NCI-H187 (cell line): ENCODE measurements at regions not wholly inside any gene's neighbourhood (a gene's known extent, or its start where the extent isn't known, plus 50 kb on each side); places are given as distances from the start of the nearest gene placed in this dataset.

Source experiments
- DNase-seq, 2 experiments: peaks; one replicate each; lab custom pipeline; 2025; lab: John Stamatoyannopoulos, UW

DNA sequence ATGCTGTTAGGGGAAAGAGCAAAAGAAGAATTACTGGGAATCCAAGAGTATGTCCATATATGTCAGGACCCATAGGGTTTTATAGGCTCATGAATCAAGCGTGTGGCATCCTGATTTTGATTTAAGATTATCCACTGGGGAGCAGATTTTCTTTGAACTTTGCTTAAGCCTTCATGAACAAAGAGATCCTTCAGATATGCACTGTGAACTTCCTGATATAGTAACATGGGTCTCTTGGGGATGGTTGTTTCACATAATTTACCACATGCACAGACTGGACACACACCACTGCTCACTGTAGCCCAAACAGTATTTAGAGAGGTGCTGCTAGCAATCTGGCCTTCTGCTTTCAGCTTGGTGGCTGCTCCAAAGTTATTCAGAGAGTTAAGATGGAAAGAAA, 200.9 kb upstream of the ZPLD1 start:
- DNase-seq: no peak

DNA sequence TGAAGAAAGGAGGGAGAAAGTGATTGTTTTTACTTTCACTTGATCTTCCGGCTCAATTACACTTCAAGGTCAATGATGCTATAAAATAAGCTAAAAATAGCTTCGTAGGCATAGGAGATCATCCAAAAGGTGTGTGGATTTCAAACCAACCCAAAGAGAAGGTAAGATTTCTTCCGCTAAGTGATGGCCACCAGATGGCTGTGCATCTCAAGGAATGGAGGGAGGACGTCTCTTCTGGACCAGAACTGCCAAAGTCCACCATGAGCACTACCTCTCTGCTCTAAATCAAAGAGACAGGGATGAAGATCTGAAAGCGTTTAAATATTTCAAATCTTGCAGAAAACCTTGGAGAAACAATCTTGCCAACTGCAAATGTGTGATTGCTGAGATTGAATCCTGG, 199.1 kb upstream of the ZPLD1 start:
- DNase-seq: no peak

DNA sequence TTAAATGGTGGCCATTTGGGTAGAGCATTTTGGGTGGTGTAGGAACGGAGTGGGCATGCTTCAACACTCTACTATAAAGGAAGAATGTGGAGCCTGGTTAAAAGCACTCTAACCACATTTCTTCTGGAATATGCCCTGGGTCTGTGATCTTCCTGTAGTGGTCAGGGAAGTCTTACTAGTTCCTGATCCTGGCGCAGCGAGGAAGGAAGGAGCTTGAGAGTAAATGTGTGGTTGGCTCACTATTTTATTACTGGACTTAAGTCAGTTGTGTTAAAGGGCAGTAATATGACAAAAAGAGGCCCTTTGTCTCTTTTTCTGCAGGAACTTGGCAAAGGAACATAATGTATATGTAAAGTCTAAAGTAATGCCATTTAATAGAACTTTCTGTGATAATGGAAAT, 197.6 kb upstream of the ZPLD1 start:
- no peak for DNase-seq

DNA sequence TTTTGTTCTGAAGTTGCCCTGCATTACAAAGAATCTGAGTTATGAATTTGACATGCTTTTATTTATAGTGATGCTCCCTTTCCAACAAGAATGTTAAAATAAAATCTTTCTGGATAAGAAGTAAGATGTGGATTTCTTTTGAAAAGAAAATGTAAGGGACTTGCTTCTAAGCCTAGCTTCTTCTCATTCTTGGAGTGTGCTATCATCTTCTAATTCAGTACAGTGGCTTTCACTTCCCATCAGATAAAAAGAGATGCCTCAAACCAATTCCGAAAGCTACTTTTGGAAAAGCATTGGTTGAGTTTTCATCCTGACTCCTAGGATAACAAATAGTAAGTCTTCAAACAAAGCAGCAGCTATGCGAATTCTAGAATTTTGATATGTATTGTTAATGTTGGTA, 197.0 kb upstream of the ZPLD1 start:
- no peak for DNase-seq

DNA sequence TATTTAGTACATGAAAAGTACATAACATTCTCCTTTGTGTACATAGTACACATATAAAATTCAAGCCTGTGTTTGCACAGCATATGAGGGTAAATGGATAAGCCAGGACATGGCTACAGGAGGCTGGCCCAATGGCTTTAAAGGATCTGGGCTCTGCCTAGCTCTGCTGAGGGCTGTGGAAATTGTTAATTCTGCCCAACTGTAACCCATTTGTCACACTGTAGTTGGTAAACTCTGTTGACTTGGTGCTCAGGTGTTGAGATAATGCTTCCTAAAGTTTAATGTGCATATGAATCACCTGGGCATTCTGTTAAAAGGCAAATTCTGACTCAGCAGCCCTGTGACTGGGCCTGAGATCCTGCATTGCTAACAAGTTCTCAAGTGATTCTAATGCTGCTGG, 196.5 kb upstream of the ZPLD1 start:
- no peak for DNase-seq

DNA sequence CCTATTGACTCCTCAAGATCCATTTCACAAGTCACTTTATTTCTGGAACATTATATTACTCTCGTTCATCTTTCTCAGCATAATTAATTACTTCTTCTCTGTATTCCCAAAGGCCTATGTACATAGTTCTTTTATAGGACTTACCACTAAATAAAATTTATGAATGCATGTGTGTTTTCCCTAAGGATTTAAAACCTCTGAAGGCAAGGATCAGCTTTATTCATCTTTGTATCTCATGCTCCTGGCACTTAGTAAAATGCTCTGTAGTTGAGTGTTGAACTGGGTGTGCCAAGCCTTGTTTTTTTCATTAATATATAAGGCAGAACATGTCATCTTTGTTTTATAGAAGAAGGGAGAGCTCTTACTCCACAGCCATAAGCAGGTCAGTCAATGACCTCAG, 194.1 kb upstream of the ZPLD1 start:
- DNase-seq: no peak

DNA sequence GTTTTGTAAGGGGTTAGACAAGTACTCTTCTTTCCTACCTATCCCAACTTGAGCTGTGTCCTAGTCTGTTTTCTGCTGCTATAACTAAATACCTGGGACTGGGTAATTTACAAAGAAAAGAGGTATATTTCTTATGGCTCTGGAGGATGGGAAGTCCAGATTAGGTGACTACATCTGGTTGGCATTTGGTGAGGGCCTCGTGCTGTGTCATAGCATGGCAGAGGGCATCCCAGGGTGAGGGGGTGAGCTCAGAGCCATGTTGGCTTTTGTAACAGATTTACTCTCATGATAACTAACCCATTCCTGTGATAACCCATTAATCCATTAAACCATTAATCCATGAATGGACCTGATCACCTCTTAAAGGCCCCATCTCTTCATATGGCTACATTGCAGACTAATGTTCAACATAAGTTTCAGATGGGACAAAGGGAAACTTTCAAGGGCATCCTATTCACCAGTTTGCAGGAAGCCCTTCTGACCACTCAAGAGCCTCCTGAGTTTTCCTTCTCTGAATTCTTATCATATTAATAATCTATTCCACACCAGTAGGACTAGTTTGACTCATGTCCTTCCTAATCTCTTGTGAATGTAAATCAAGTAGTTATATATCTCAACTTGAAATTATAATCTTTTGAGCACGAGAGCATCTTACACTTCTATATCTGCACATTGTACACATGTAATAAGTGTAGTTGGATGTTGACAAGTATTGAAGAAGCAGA, 185.7 kb upstream of the ZPLD1 start:
- DNase-seq: no peak

DNA sequence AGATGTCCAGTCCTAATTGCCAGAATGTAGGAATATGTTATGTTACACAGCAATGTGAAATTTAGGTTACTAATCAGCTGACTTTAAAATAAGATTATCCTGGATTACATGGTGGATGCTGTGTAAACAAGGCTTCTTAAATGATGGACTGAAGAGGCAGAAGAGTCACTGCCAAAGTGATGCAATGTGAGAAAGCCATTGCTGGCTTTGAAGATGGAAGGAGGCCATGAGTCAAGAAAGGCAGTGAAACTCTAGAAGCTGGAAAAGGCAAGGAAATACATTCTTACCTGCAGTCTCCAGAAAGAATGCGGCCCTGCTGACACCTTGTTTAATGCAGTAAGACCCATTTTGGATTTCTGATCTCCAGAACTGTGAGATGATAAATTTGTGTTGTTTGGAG, 179.1 kb upstream of the ZPLD1 start:
- no peak for DNase-seq

DNA sequence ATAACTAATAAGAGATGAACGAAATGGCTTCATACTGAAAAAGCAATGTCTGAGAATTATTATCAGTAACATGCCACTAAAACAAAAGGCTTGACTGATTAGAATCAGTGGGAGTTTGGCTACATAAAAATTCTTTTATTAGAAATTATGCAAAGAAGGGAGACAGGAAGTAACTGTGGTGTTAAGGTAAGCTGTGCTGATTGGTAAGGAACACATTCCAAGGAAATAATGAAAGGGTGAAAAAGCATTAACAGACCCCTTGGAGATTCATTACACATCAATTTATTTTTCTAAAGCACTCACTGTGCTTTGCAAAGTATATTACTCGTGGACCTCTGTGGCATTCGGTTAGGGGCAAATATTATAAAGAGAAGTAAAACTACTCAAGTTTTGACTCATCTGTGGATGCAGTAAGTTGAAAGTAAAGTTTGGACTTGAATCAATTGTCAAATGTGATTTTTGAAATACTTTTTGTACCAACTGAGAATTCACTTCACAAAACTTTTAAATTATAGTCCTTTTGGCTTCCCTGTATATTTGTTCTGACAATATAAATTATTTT, 176.1 kb upstream of the ZPLD1 start:
- DNase-seq: no peak

DNA sequence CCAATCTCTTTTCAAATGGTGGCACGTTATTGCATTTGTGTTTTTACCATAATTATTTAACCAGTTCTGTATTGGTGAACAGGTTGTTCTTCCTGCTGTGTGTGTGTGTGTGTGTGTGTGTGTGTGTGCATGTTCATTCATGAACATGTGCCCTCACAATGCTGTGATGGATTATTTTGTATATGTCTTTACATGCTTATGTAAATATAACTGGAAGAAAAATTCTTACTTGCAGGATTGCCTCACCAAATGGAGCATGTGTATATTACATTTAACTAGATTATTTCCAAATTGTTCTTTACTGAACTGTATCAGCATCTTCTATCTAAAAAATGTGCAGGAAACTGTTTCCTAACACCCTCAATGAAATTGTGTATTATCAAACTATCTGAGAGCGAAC, 175.2 kb upstream of the ZPLD1 start:
- DNase-seq: no peak

DNA sequence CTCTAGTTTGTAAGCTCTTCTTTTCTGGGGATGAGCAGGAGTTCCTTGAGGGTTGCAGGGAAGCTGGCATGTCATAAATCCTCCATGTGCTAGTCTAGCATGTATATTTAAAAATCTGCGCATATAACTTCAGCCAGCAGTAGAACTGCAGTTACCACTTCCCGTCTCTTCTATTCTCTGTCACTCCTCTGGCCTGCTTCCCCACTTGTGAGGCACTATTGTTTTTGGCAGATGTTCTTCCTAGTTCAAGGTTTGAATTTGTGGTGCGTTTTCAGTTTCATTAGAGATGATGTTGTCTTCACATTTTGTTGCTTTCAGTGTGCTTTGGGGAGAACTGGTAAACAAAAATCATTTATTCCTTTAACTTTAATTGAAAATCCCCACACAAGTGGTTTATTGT, 169.1 kb upstream of the ZPLD1 start:
- no peak for DNase-seq

DNA sequence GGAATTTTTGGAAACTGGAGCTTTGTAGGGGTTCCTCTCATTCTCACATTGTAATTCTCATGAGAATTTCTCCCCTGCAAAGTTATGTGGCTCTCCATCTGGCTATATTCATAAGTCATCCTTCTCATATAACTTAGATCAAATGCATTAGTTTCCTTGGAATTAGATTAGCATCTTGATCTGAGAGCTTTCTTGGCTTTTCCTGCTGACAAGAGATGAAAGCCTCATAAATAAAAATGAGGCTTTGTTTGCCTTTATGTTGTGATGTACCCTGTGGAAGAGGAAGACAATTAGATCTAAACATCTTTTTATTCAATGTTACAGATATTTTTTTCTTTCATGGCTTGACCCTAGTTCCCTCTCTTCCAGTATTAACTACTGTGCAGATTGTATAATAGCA, 165.4 kb upstream of the ZPLD1 start:
- DNase-seq: no peak

DNA sequence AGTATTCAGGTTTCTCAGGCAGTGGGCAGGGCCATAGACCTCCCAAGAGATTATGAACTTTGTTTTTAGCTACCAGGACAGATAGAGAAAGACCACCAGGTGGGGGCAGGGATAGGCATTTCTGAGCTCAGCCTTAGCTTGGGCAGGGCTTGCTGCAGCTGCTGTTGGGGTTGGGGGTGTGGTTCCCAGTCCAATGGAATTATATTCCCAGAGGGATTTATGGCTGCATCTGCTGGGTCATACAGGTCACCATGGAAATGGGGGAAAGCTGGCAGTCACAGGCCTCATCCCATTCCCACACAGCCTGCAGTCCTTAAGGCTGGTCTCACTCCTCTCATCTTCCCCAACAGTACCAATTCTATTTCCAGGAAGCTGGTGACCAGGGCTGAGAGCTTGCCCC, 144.6 kb upstream of the ZPLD1 start:
- no peak for DNase-seq

DNA sequence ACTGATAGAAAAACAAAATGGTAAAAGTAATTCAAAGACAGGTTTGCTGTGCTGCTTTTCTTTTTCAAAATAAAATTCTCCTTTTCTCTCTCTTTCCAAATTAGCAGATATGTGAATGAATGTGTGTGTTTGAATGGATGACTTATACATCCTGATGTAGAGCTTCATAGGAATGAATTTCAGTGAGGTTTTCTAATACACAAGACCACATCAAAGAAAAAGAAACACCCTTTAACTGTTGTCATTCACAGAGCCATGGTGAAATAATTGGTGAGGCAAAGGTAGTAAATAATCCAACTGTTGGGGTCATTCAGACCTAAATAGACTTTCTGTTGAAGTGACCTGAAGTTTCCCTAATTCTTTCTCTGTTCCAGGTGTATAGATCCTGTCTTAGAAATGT, 139.1 kb upstream of the ZPLD1 start:
- no peak for DNase-seq

DNA sequence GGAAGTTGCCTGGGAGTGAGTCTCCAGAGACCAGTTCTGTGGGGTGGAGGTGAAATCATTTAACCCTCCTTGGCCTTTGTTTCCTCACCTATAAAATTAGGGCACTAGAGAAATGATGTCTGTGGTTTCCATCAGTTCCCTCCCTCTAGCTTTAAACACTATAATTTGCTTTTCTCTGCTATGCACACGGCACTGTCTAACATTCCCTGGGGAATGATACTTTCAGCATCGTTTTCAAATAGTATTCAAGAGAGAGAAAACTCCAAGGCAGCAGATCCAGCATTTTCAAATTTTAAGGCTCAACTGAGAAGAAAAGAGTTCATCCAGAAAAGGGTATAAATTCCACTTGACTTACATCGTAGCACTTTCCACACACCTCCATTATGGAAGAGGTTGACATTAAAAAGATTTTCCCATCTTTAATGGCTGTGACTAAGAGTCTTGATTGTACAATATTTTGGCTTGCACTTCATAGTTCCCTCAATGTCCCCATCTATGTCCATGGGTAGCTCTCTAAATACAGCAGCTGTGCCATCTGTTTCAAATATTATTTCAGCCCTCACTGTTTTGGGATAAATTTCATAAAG, 137.7 kb upstream of the ZPLD1 start:
- no peak for DNase-seq

DNA sequence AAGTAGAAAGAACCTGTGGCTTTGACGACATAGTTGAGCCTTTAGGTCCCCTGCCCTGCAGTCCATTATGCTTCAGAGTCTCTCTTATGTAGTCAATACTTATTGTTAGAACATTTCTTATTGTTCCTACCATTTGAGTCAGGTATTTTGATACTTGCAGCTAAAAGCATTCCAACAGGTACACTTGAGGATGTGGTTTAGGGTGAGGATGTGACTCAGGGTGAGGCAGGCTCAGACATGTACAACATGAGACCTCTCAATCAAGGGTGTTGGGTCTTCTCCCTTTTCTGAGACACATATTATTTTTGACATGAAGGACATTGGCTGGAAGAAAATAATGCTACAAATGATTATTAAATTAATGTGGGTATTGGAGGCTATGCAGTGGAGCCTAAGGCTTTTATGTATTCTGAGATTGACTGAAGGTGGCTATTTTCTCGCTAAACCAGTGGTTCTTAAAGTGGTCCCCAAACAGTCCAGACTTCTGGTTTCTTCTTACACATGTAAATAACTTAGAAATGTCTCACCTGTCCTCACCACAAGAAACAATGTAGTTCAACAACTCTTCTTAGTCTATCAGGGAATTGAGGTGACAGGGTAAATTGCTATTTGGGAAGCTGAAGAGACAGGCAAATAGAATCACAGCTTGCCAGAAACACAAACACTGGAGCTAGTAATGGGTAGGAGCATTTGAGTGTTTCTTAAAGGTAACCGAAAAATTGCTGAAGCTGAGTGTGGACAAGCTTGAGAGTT, 135.5 kb upstream of the ZPLD1 start:
- no peak for DNase-seq

DNA sequence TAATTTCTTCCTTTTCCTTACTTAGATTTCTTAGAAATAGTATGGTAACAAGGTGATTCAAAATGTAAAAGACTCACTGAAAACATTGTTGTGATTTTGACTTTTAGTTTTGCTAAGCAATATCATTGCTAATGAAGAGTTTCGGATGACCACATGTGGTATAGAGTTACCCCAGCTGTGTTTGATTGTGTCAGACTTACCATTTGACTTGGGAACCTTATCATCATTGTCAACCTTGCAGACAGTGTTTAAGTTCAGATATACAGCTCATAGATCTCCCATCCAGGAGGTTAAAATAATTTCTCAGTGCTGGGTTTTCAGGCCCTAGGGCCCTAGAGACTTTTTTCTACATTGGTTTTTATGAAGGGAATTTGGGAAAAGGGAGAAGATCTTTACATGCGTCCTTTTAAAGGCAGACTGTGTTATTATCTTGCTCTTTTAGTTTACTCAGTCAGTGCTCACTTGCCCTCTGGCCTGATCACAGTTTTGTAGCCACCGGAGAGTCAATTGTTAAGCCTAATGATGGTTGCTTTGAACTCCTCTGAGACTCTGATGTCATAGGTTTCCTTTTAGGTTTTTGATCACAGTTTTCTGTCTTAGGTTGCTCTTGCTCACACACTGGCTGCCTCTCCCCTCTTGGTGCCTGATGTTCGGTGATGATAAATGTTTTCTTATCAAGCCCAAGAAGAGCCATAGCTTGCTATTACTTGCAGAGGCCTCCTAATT, 133.5 kb upstream of the ZPLD1 start:
- no peak for DNase-seq

DNA sequence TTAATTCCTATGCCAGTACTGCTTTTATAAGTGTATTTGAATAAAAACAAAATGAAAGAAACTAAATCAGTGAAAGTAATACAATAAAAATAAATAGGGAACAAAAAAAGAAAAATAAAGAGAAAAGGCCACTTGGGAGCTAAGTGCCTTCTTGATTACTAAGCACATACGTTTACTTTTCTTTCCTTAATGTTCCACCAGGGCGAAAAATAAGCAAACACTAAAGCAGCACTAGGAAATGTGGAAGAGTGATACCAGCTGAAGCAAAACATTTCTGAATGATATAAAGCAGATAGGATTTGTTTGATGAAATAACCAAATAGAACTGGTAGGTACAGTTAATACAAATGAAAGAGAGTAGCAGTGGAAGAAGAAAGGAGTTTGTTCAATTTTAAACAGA, 132.8 kb upstream of the ZPLD1 start:
- DNase-seq: no peak

DNA sequence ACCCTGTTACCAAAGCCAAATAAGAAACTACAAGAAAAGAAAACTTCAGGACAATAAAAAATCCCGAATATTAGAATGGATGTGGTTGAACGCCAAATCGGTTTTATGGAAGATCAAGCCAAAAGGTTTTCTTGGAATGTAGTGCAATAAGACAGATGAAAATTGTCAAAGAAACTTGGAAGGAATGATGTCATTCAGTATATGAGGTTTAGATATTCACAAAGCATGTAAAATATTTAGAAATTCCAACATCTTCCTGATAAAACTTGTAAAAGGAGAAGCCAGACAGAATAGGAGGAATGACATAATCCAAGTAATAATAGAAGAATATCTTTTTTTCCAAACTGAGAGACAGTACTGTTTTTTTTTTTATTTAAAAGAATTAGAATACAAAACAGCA, 130.3 kb upstream of the ZPLD1 start:
- no peak for DNase-seq

DNA sequence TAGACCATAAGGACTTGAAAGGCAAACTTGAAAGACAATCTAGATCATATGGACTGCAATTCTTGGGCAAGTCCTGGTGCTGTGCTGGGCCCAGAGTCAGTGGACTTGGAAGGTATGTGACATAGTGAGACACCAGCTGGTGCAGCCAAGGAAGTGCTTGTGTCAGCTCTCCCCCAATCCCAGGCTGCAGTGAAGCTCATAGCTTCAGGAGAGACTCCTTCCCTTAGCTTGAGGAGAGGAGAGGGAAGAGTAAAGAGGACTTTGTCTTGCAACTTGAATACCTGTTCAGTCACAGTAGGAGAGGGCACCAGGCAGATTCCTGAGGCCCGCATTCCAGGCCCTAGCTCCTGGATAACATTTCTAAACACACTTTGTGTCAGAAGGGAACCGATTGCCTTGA, 127.4 kb upstream of the ZPLD1 start:
- no peak for DNase-seq

DNA sequence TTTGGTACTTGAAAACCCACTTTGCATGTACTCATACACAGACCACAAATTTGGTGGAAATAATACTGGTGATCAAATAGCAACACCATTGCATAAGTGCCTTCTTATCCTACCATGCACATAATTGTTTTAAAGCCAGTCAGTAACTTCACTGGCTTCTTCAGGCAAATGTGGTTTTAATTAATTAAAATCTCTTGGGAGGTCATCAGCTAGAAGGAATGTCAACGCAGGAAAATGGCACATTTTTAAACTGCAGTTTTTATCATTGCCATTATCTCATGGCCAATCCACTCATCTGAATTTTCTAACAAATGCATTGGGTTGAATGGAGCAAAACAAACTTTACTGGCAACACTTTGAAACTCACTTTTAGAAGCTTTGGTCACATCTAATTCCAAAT, 105.7 kb upstream of the ZPLD1 start:
- DNase-seq: no peak

DNA sequence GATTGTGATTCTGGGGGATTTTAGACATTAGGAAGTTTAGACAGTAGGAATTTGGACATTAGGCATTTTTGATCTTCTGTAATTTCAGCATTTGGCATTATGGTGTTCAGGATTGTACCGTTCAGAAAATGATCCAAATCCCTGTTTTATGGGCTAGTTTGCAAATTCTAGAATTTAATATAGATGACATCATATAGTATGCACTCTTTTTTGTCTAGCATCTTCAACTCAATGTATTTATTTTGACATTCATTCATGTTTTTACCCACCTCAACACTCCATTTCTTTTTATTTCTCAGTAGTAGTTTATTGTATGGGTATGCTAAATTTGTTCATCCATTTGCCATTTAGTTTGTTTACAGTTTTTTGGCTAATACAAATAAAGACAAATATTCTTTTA, 105.3 kb upstream of the ZPLD1 start:
- no peak for DNase-seq

DNA sequence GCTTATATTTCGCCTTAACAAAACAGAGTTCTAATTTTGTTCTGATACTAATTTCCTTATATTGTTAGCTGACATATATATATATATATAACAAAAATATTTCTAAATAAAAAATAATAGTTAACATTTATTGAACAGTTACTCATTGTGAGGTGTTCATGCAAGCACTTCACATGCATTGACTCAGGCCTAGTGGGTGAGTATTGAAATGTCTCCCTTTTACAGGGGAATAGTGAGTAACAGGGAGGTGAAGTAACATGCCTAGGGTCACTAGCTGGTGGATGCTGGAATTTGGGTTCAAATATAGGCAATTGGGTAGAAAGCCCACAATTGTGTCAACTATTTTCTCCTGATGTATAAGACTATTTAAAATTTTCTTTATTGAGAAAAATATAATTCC, 102.6 kb upstream of the ZPLD1 start:
- DNase-seq: no peak
